NCI-H2107 treated with DMSO at 0.1 percent for 48 hours (cell line): ENCODE measurements at regions not wholly inside any gene's neighbourhood (a gene's known extent, or its start where the extent isn't known, plus 50 kb on each side); places are given as distances from the start of the nearest gene placed in this dataset.
"Not testable (repeated sequence)": the region's sequence is repeated elsewhere in the genome, so short reads cannot be mapped to it uniquely, and the experiment has no call there.

ENCODE experiments used
- DNase-seq: peaks from one replicate; lab custom pipeline; 2025; ENCODE audit not compliant: unreplicated experiment; lab: John Stamatoyannopoulos, UW

DNA sequence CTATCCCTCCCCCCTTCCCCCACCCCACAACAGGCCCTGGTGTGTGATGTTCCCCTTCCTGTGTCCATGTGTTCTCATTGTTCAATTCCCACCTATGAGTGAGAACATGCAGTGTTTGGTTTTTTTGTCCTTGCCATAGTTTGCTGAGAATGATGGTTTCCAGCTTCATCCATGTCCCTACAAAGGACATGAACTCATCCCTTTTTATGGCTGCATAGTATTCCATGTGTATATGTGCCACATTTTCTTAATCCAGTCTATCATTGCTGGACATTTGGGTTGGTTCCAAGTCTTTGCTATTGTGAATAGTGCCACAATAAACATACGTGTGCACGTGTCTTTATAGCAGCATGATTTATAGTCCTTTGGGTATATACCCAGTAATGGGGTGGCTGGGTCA lies 52.3 kb upstream of the MAN1A2 start:
- not testable (repeated sequence) for DNase-seq

GRCh38 chr1:117313555-117313954 lies 53.7 kb upstream of the MAN1A2 start:
- DNase-seq = no peak

DNA sequence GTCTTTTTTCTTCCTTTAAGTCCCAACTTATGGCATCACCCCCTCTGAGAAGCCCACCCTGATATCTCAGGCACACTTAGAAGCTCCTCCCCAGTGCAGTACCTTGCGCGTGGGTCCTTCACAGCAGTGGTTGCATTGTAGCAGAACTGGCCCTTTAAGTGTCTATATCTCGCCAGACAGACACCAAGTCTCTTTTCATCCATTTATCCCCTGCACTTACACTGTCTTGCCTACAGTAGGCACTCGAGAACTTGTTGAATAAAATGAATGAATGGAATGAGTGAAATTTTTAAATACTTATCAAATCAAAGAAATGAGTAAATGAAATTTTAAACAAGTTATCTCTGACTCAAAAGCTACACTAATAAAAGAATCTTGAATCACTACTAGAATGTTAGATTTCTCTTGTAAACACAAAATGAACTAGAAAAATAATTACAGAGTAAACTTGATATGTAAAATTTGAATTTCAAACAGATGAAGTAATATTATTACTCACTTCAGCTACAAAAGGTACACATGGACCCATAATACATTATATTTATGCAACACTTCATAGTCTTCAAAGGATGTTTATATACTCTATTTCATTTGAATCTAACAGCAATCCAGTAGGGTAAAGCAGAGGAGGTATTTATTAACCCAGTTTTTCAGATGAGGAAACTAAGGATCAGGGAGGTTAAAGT lies 54.7 kb upstream of the MAN1A2 start:
- DNase-seq = no peak

GRCh38 chr1:117308311-117308916 lies 58.8 kb upstream of the MAN1A2 start:
- DNase-seq = no peak

DNA sequence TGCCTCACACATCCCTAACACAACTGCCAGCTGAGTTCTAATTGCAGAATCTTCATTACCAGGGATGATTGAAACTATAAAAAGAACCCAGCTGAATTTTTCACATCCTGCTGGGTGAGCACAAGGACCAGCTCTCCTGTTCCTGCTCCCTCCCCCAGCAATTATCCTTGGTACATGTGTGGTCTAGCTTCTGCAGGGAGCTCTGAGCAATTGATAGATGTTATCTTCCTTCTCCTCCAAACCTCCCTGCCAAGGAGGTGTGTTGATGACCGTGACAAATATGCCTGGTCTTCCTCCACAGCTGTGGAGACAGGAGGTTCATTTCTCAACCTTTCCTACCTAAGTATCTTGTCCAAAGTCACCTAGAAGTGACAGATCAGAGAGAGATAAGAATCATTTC lies 65.3 kb upstream of the MAN1A2 start:
- no peak for DNase-seq

- DNase-seq = not testable (repeated sequence)
Observed at GRCh38 chr1:117300183-117300582, 67.1 kb upstream of the MAN1A2 start.

DNA sequence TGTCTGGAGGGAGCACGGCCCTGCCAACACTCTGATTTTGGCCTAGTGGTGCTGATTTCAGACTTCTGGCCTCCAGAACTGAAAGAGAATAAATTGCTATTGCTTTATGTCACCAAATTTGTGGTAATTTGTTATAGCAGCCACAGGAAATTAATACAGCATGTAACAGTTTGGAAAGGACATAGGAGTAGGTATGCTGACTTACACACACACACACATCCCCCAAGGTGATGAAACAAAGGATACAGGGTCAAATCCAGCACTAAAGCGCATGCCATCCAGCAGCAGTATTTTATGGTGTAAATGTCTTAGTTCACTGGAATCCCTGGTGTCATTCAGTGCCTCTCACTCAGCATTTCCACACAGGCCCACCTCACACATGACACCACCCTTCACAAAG lies 72.2 kb upstream of the MAN1A2 start:
- no peak for DNase-seq

GRCh38 chr1:117290890-117291289 lies 76.4 kb upstream of the MAN1A2 start:
- DNase-seq = no peak

GRCh38 chr1:117289316-117289870 lies 77.9 kb upstream of the MAN1A2 start:
- DNase-seq = no peak

DNA sequence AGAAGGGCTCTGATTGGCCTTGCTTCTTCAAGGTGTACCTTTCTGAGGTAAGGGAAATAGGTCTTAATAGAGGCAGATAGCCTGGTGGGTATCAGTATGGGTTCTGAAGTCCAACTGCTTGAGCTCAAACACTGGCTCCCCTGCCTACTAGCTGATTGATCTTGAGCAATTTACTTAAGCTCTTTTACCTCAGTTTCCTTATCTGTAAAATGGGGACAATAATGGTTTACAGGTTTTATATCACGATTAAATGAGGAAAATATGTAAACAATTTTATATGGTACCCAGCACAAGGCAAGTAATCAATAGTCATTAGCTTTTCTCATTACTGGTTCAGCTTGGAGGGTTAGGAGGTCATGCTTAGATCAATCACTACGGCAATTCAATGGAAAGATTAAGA lies 75.8 kb upstream of the VTCN1 start:
- DNase-seq = no peak

DNA sequence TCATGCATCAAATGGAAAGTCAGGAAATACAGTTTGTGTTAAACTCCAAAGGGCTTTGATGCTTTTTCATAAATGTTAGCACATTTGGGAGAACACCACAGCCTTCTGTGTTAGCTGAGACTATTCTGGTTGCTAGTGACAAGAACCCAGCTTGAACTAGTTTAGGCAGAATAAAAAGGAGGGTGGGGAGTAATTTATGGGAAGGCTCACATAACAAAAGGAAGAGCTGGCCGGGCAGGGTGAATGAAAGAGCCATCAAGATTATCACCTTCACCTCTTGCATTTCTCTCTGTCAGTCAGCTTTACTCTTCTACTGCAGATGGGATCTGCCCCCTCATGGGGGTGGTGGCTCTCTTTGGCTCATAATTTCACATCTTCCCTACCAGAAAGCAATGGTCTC lies 75.4 kb upstream of the VTCN1 start:
- DNase-seq = no peak

DNA sequence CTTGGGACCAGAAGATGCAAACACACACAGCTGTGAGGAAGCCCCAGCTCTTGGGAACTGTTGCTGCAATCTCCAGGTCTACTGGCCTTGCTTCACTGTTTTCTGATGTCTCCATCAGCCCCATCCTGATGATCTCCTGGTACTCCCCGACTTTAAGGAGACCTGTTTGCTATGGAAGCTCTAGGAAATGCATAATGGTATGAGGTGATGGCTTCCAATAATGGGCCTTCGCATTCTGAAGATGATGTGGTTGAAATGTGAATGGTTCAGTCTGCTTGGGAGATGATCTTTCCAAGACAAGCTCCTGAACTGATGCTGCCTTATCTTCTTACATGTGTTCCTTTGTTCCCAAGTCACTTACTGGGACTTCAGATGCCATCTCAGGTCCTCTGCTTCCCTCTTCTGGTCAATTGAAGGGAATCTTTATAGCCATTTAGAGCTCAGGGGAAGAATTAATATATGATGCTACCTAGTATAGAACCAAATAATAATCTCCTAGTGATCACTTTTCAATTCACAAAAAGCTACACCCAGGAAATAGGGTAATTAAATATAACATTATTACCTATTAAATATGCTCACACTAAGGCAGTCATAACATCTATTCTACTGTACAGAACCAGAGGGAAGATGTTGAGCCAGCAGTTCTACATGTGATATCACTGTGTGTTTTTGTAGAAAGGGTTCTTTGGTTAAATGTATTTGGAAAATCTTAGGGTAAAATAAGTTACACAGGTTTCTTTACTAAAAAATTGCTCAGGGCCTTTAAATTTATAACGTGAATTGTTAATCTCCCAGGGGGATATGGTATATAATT lies 73.9 kb upstream of the VTCN1 start:
- DNase-seq = peak; percentile 83

GRCh38 chr1:117278531-117278930 lies 67.8 kb upstream of the VTCN1 start:
- no peak for DNase-seq

- no peak for DNase-seq
Observed at GRCh38 chr1:117275055-117275454, 64.3 kb upstream of the VTCN1 start.

DNA sequence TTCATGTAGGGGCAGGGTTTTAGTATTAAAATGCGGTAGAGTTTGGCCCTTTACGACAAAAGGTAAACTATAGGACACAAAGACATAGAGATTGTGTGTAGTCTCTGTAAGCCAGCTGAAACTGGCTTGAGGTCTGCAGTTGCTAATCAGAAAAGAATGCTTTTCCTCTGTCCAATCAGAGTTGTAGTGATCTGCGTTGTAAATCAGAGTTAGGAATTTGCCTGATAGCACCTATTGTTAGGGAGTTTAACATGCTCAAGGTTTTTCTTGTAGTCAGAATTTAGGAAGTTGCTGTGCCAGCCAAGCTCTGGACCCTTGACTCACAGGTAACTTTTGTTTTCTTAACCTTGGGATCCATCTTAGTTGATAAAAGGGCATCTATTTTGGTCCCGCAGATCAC lies 61.2 kb upstream of the VTCN1 start:
- no peak for DNase-seq

DNA sequence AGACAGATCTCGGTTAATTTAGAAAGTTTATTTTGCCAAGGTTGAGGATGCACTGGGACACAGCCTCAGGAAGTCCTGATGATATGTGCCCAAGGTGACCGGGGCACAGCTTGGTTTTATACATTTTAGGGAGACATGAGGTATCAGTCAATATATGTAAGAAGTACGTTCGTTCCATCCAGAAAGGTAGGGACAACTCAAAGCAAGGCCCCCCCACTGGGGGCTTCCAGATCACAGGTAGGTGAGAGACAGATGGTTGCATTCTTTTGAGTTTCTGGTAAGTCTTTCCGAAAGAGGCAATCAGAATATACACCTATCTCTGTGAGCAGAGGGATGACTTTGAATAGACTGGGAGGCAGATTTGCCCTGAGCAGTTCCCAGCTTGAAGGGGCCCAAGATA lies 60.4 kb upstream of the VTCN1 start:
- no peak for DNase-seq

GRCh38 chr1:117270679-117271078 lies 60.0 kb upstream of the VTCN1 start:
- DNase-seq = no peak

GRCh38 chr1:117268535-117269455 lies 58.1 kb upstream of the VTCN1 start:
- no peak for DNase-seq

- no peak for DNase-seq
Observed at GRCh38 chr1:117267232-117267774, 56.6 kb upstream of the VTCN1 start.

DNA sequence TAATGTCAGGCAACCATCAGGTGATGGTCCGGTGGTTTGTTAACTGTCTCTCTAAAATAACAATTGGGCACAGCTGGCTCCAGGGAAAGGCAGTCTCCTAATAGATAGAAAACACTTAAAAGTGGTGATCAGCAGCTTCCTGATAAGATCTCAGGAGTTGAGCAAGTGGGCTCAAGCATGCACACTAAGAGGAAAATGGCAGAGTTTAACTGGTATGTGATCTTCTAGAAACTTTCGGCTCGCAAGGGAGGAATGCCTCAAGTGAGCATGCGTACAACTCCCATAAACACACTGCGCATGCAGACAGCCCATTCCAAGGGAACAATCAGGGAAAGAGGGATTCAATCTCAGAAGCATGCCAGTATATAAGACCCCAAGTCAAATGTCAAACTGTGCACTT lies 52.2 kb upstream of the VTCN1 start:
- no peak for DNase-seq

GRCh38 chr1:117261424-117261785 lies 50.7 kb upstream of the VTCN1 start:
- DNase-seq = no peak
